ENCODE measurements at regions not wholly inside any gene's neighbourhood (a gene's known extent, or its start where the extent isn't known, plus 50 kb on each side); places are given as distances from the start of the nearest gene placed in this dataset.

- TF ChIP-seq CTCF (IDR thresholded peaks at IDR 0.05), result no peak
- DNase-seq (ENCODE audit: low spot score), result no peak
- no peak for ATAC-seq (ENCODE audit: low FRiP score)
These were observed 54.8 kb upstream of the BTRC start for GRCh38 chr10:101299211-101299610.

DNA sequence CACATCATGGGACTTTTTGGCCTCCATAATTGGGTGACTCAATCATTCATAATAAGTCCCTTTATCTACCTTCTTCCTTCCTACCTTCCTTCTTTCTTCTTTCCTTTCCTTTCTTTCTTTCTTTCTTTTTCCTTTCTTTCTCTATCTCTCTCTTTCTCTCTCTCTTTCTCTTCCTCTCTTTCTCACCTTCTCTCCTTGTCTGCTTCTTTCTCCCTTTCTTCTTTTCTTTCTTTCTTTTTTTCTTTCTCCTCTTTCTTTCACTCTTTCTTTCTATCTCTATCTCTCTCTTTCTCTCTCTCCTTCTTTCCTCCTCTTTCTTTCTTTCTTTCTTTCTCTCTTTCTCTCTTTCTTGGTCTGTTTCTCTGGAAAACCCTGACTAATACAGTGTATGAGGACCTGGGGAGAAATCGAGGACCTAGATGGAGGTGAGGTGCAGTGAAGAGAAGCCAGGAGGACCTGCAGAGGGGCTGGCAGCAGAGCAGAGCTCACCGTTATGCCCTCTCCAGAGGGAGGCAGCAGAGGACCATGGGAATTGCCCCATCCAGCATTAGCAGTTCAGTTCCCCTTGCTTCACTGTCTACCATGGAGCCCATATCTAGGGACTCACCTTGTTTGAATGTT lies 52.7 kb upstream of the BTRC start:
- TF ChIP-seq CTCF (IDR thresholded peaks at IDR 0.05), result no peak
- ATAC-seq (ENCODE audit: low FRiP score) (peak; percentile 10), DNase-seq (ENCODE audit: low spot score) (no peak)

GRCh38 chr10:101303087-101303703 lies 50.8 kb upstream of the BTRC start:
- no peak for TF ChIP-seq CTCF (IDR thresholded peaks at IDR 0.05)
- ATAC-seq (ENCODE audit: low FRiP score), result no peak
- no peak for DNase-seq (ENCODE audit: low spot score)

Data from omental fat pad (tissue), 3 donors.